Suprapubic skin (tissue), 4 donors: ENCODE measurements at regions not wholly inside any gene's neighbourhood (a gene's known extent, or its start where the extent isn't known, plus 50 kb on each side); places are given as distances from the start of the nearest gene placed in this dataset.

Experiments
- CTCF ChIP-seq, 2 donors: fragments of 200-600 bp in 1 of 2; fragments of 450-650 bp in 1 of 2; sonication (generic) in 1 of 2; IDR thresholded peaks; one replicate each; pipeline ENCODE4 v1.5.1; 2016 to 2019; ENCODE audit warnings: antibody characterized with exemption in 2 of 2, mild to moderate bottlenecking in 1 of 2, moderate library complexity in 1 of 2
- EP300 ChIP-seq: sonication (generic); formaldehyde crosslinking; IDR thresholded peaks from one replicate; pipeline ENCODE4 v1.6.1; 2017; ENCODE audit warnings: antibody characterized with exemption
- POLR2A ChIP-seq, 2 donors: fragments of 450-650 bp; IDR thresholded peaks; one replicate each; pipeline ENCODE4 v1.6.1; 2017; ENCODE audit warnings: antibody characterized with exemption in 2 of 2, mild to moderate bottlenecking in 2 of 2, moderate library complexity in 2 of 2
- POLR2AphosphoS5 ChIP-seq, 3 donors: sonication (generic); formaldehyde crosslinking; IDR thresholded peaks; one replicate each; pipeline ENCODE4 v1.6.1; 2017; ENCODE audit warnings: antibody characterized with exemption in 3 of 3

DNA sequence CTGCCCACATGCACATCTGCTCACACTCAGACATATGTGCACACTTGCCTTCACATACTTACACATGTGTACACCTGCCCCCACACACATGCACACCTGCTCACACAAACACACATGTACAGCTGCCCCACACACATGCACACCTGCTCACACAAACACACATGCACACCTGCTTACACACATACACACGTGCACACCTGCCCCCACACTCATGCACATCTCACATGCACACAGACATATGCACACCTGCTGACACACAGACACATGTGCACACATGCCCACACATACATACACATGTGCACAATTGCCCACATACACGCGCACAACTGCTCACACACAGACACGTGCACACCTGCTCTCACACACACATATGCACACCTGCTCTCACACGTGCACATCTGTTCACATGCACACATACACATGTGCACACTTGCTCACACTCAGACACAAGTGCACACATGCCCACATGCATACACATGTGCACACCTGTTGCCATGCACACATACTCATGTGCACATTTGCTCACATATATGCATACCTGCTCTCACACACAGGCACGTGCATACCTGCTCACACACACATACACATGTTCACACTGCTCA lies 147.8 kb upstream of the FOXD4L5 start:
- no peak for TF ChIP-seq CTCF (IDR thresholded peaks at IDR 0.05)
- TF ChIP-seq POLR2A (IDR thresholded peaks at IDR 0.05): no peak
- no peak for TF ChIP-seq POLR2AphosphoS5 (IDR thresholded peaks at IDR 0.05)
- no peak for TF ChIP-seq EP300
